Spleen (tissue), 7 donors: ENCODE measurements at regions not wholly inside any gene's neighbourhood (a gene's known extent, or its start where the extent isn't known, plus 50 kb on each side); places are given as distances from the start of the nearest gene placed in this dataset.

Experiments used
- POLR2A ChIP-seq, 3 donors: fragments of 450-650 bp; IDR thresholded peaks; one replicate each; pipeline ENCODE4 v1.5.1; 2017; ENCODE audit warnings: antibody characterized with exemption in 3 of 3, mild to moderate bottlenecking in 1 of 3
- TF ChIP-seq, protein P1 (sequence below), 11 experiments: fragments of 200-600 bp in 7 of 11; fragments of 450-650 bp in 4 of 11; sonication (generic) in 4 of 11; IDR thresholded peaks in 8 of 11; conservative IDR thresholded peaks in 3 of 11; 1 replicate in 7 of 11; 2 replicates in 4 of 11; pipeline versions ENCODE4 v1.4.0 to v1.8.0; 2016 to 2021; ENCODE audit warnings: antibody characterized with exemption in 11 of 11, inconsistent platforms in 4 of 11, mild to moderate bottlenecking in 1 of 11
- donor health status: DM: no; HTN: no; CAD: no; lungs with moderate emphysema.
- donor health status: DM: no; HTN: no; CAD: no.
- donor health status: DM: no; HTN: no; CAD: no.

DNA sequence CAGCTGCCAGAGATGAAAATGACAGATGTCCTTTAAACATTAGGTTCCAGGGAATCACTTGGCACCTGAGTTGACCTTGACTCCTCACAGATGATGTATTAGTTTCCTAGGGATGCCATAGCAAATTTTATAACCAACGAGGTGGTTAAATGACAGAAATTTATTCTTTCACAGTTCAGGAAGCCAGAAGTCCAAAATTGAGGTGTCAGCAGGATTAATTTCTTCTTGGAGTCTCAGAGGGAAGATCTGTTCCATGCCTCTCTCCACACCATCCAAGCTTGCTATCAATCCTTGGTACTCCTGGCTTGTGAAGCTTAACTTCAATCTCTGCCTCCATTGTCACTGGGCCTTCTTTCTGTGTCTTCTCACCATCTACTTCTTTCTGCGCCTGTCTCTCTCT lies 249.7 kb upstream of the BTG1 start:
- TF ChIP-seq POLR2A (IDR thresholded peaks at IDR 0.05) = no peak
- TF ChIP-seq, protein P1, sequence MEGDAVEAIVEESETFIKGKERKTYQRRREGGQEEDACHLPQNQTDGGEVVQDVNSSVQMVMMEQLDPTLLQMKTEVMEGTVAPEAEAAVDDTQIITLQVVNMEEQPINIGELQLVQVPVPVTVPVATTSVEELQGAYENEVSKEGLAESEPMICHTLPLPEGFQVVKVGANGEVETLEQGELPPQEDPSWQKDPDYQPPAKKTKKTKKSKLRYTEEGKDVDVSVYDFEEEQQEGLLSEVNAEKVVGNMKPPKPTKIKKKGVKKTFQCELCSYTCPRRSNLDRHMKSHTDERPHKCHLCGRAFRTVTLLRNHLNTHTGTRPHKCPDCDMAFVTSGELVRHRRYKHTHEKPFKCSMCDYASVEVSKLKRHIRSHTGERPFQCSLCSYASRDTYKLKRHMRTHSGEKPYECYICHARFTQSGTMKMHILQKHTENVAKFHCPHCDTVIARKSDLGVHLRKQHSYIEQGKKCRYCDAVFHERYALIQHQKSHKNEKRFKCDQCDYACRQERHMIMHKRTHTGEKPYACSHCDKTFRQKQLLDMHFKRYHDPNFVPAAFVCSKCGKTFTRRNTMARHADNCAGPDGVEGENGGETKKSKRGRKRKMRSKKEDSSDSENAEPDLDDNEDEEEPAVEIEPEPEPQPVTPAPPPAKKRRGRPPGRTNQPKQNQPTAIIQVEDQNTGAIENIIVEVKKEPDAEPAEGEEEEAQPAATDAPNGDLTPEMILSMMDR (IDR thresholded peaks at IDR 0.05 in 8 of 11, conservative IDR thresholded peaks at IDR 0.05 in 3 of 11) = no peak
